Mucosa of descending colon (tissue), 3 donors: ENCODE measurements at regions not wholly inside any gene's neighbourhood (a gene's known extent, or its start where the extent isn't known, plus 50 kb on each side); places are given as distances from the start of the nearest gene placed in this dataset.

ENCODE experiments used
- ATAC-seq: fragments of 200-7000 bp; cut with Tn5 transposase; one replicate; pipeline ENCODE4 v1.9.1; 2020; ENCODE audit warnings: mild to moderate bottlenecking, moderate library complexity
- DNase-seq, 3 donors: peaks; one replicate each; pipeline ENCODE4 v3.0.0-alpha.2; 2020
- H3K36me3 ChIP-seq: fragments of 200-600 bp; one replicate; pipeline ENCODE4 v1.8.0; 2021; ENCODE audit warnings: low read depth, mild to moderate bottlenecking
- H3K4me1 ChIP-seq: fragments of 200-600 bp; one replicate; pipeline ENCODE4 v1.8.0; 2021; ENCODE audit warnings: low read depth, mild to moderate bottlenecking
- H3K4me3 ChIP-seq: fragments of 200-600 bp; one replicate; pipeline ENCODE4 v1.8.0; 2021; ENCODE audit warnings: mild to moderate bottlenecking
- H3K9me3 ChIP-seq: fragments of 200-600 bp; one replicate; pipeline ENCODE4 v1.8.0; 2021; ENCODE audit warnings: mild to moderate bottlenecking
- intact Hi-C, 2 donors: fragments of 100-400 bp; cut with DNase I in 1 of 2; cut with micrococcal nuclease in 1 of 2; formaldehyde crosslinking; loops; one replicate each; pipeline versions ENCODE4 v1.11.0 to v1.11.1; 2022; cut with DNase I, micrococcal nuclease
- TF ChIP-seq, protein P1 (sequence below): fragments of 200-600 bp; IDR thresholded peaks from one replicate; pipeline ENCODE4 v1.8.0; 2022; ENCODE audit warnings: antibody characterized with exemption, mild to moderate bottlenecking
- donor health status: DM: no; HTN: no; CAD: no; lungs with moderate emphysema.
- donor health status: DM: no; HTN: no; CAD: no.
- donor health status: DM: no; HTN: yes; CAD: no.

GRCh38 chr5:118726891-118727290 lies 261.5 kb downstream of the DTWD2 start:
- H3K36me3 ChIP-seq = no peaks in the 10 kb centered on the region
- ATAC-seq (no peak), DNase-seq (no peak)
- H3K4me3 ChIP-seq = no peak overlapping the region
- H3K9me3 ChIP-seq = no peaks in the 10 kb centered on the region
- H3K4me1 ChIP-seq = no peaks in the 10 kb centered on the region
- TF ChIP-seq, protein P1, sequence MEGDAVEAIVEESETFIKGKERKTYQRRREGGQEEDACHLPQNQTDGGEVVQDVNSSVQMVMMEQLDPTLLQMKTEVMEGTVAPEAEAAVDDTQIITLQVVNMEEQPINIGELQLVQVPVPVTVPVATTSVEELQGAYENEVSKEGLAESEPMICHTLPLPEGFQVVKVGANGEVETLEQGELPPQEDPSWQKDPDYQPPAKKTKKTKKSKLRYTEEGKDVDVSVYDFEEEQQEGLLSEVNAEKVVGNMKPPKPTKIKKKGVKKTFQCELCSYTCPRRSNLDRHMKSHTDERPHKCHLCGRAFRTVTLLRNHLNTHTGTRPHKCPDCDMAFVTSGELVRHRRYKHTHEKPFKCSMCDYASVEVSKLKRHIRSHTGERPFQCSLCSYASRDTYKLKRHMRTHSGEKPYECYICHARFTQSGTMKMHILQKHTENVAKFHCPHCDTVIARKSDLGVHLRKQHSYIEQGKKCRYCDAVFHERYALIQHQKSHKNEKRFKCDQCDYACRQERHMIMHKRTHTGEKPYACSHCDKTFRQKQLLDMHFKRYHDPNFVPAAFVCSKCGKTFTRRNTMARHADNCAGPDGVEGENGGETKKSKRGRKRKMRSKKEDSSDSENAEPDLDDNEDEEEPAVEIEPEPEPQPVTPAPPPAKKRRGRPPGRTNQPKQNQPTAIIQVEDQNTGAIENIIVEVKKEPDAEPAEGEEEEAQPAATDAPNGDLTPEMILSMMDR = no peak
- intact Hi-C loops = no loop called here

GRCh38 chr5:118723021-118723338 lies 265.4 kb downstream of the DTWD2 start:
- ATAC-seq (no peak), DNase-seq (no peak)
- intact Hi-C loops = no loop called here
- TF ChIP-seq, protein P1 = no peak
- Histone ChIP-seq H3K4me1 (no peaks in the 10 kb centered on the region), H3K9me3 (no peaks in the 10 kb centered on the region), H3K36me3 (no peaks in the 10 kb centered on the region), H3K4me3 (no peak overlapping the region)

DNA sequence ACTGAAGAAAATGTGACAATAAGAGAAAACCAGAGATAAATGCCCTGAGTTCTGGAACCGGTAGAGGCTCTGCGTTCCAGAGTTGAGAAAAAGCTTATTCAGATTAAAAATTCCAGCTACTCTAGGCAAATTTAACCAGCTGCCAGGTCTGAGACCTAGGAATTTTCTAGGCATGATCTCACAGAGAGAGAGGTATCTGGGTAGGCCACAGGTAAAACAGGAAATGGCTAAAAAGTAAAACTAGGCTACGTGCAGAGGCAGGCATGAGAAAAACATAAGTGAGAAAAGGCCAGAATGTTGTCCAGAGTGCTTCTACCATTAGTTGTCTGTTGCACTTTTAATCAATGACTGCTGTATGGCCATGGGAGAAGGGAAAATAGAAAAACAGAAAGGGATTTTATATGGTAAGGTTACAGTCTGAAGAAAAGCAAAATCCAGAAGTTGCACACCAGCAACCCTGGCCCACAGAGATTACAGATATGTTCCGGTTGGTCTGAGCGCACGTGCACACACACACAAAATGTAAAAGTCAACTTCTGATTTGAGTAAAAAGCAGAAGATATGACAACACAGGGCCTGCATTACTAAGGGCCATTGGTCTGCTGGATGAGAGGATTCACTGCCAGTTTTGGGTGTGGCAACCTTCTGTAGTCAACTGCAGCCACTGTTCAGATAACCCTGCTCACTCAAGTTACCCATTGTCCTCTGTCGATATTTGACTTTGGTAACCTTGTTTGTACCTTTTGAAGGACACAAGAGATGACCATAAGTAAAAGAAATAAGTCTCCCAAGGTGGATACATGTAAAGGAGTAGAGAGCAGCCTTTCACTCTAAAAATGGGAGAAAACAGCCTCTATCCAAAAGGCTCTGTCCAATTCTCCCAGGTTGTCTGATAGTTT lies 266.0 kb downstream of the DTWD2 start:
- no peak for ATAC-seq
- no peaks in the 10 kb centered on the region for H3K9me3 ChIP-seq
- no peak overlapping the region for H3K4me3 ChIP-seq
- no peak for DNase-seq
- TF ChIP-seq, protein P1 = no peak
- no peaks in the 10 kb centered on the region for H3K4me1 ChIP-seq
- no peaks in the 10 kb centered on the region for H3K36me3 ChIP-seq
- intact Hi-C loops = no loop called here

GRCh38 chr5:118711727-118712126 lies 276.6 kb downstream of the DTWD2 start:
- Histone ChIP-seq H3K36me3 (no peaks in the 10 kb centered on the region), H3K4me1 (no peaks in the 10 kb centered on the region), H3K9me3 (peaks cover 8% of the 10 kb centered on the region), H3K4me3 (no peak overlapping the region)
- no peak for DNase-seq
- no peak for ATAC-seq
- intact Hi-C loops = no loop called here
- TF ChIP-seq, protein P1 = no peak

- Histone ChIP-seq H3K4me3 (no peak overlapping the region), H3K4me1 (no peaks in the 10 kb centered on the region), H3K36me3 (no peaks in the 10 kb centered on the region), H3K9me3 (peaks cover 16% of the 10 kb centered on the region)
- TF ChIP-seq, protein P1 = no peak
- DNase-seq (no peak), ATAC-seq (no peak)
- intact Hi-C loops = no loop called here
Measured at GRCh38 chr5:118705959-118706667, 282.2 kb downstream of the DTWD2 start.
